A673 (cell line): ENCODE measurements at regions not wholly inside any gene's neighbourhood (a gene's known extent, or its start where the extent isn't known, plus 50 kb on each side); places are given as distances from the start of the nearest gene placed in this dataset.
"Not testable (repeated sequence)": the region's sequence is repeated elsewhere in the genome, so short reads cannot be mapped to it uniquely, and the experiment has no call there.

Source experiments
- BruUV-seq: library from RNA; stranded (reverse); fragments of 400-500 nt; replicated peaks from 2 replicates; lab custom pipeline; 2021; lab: Mats Ljungman, UMichigan
- CTCF ChIA-PET: fragments of 300-600 bp; sonication (Branson Sonifier 250); formaldehyde crosslinking; loops from one replicate; lab custom pipeline; 2022; ENCODE audit warnings: antibody characterized with exemption; lab: Charles Lee
- POLR2A ChIA-PET: fragments of 300-600 bp; sonication (Branson Sonifier 250); formaldehyde crosslinking; loops from one replicate; lab custom pipeline; 2022; ENCODE audit warnings: antibody characterized with exemption; ENCODE audit not compliant: low non-redundant PET; lab: Charles Lee
- DNase-seq: peaks from one replicate; pipeline ENCODE4 v3.0.0-alpha.2; 2015; ENCODE audit warnings: low spot score
- H3K27ac ChIP-seq: fragments of 200-600 bp; sonication (generic); 2 replicates; pipeline ENCODE4 v1.5.1; 2016; ENCODE audit warnings: mixed run types, low read depth, mild to moderate bottlenecking, mixed read lengths, antibody characterized with exemption, low read length; ENCODE audit not compliant: poor library complexity, severe bottlenecking
- H3K27me3 ChIP-seq: fragments of 200-600 bp; sonication (generic); replicated peaks from 2 replicates; pipeline ENCODE4 v1.6.1; 2017; ENCODE audit warnings: mixed run types, low read depth, mild to moderate bottlenecking, mixed read lengths, antibody characterized with exemption, low read length; ENCODE audit not compliant: insufficient read depth, poor library complexity
- H3K36me3 ChIP-seq: fragments of 200-600 bp; sonication (generic); 2 replicates; pipeline ENCODE4 v1.6.1; 2016; ENCODE audit warnings: mixed run types, mild to moderate bottlenecking, mixed read lengths, antibody characterized with exemption, low read length; ENCODE audit not compliant: insufficient read depth, poor library complexity, severe bottlenecking
- H3K4me1 ChIP-seq: fragments of 200-600 bp; sonication (generic); 2 replicates; pipeline ENCODE4 v1.6.1; 2017; ENCODE audit warnings: mixed run types, mild to moderate bottlenecking, mixed read lengths, antibody characterized with exemption, low read length; ENCODE audit not compliant: insufficient read depth, poor library complexity, severe bottlenecking
- H3K4me3 ChIP-seq: fragments of 200-600 bp; sonication (generic); 2 replicates; pipeline ENCODE4 v1.5.1; 2016; ENCODE audit warnings: low read depth, mixed run types, mild to moderate bottlenecking, mixed read lengths, low read length; ENCODE audit not compliant: poor library complexity, severe bottlenecking
- H3K9me3 ChIP-seq: fragments of 200-600 bp; sonication (generic); 2 replicates; pipeline ENCODE4 v1.6.1; 2016; ENCODE audit warnings: mixed run types, low read depth, mild to moderate bottlenecking, mixed read lengths, antibody characterized with exemption, low read length; ENCODE audit not compliant: poor library complexity, severe bottlenecking
- CTCF ChIP-seq: fragments of 300-800, 200-600 bp; sonication (generic); conservative IDR thresholded peaks from 2 replicates; pipeline ENCODE4 v1.5.1; 2017; ENCODE audit warnings: low read depth, mild to moderate bottlenecking, antibody characterized with exemption, low read length, moderate library complexity, mixed read lengths
- EZH2 ChIP-seq: fragments of 200-600 bp; sonication (generic); IDR thresholded peaks from 2 replicates; pipeline ENCODE4 v1.6.1; 2017; ENCODE audit warnings: borderline replicate concordance, low read depth, mild to moderate bottlenecking, mixed read lengths, antibody characterized with exemption, low read length; ENCODE audit not compliant: poor library complexity, severe bottlenecking
- intact Hi-C: fragments of 100-400 bp; cut with micrococcal nuclease; formaldehyde crosslinking; loops from one replicate; pipeline ENCODE4 v1.10.0; 2022; ENCODE audit not compliant: unreplicated experiment

- TF ChIP-seq EZH2 (no peak), CTCF (no peak)
- POLR2A ChIA-PET, result no interaction called here
- CTCF ChIA-PET, result no interaction called here
- intact Hi-C loops, result no loop called here
- no peak overlapping the region for H3K4me3 ChIP-seq
- H3K27me3 ChIP-seq, result peaks cover 4% of the 10 kb centered on the region
- no peaks in the 10 kb centered on the region for H3K36me3 ChIP-seq
- no peaks in the 10 kb centered on the region for H3K4me1 ChIP-seq
- H3K27ac ChIP-seq, result no peak overlapping the region
- no peak for DNase-seq
- peaks cover 3% of the 10 kb centered on the region for H3K9me3 ChIP-seq
- no TSS peak for BruUV-seq
Measured at GRCh38 chr10:121677880-121678279, 79.6 kb upstream of the FGFR2 start.

GRCh38 chr10:121675344-121675743 is 77.1 kb upstream of the FGFR2 start:
- Histone ChIP-seq H3K27me3 (no peaks in the 10 kb centered on the region), H3K4me3 (no peak overlapping the region), H3K9me3 (peaks cover 3% of the 10 kb centered on the region), H3K36me3 (no peaks in the 10 kb centered on the region), H3K4me1 (no peaks in the 10 kb centered on the region), H3K27ac (no peak overlapping the region)
- TF ChIP-seq EZH2, result no peak
- no peak for DNase-seq
- ChIA-PET POLR2A (no interaction called here), CTCF (no interaction called here)
- intact Hi-C loops, result no loop called here
- no TSS peak for BruUV-seq

- H3K9me3 ChIP-seq, result peaks cover 3% of the 10 kb centered on the region
- TF ChIP-seq EZH2 (no peak), CTCF (no peak)
- ChIA-PET CTCF (no interaction called here), POLR2A (no interaction called here)
- BruUV-seq, result no TSS peak
- no peak for DNase-seq
- intact Hi-C loops, result no loop called here
- no peak overlapping the region for H3K4me3 ChIP-seq
- H3K36me3 ChIP-seq, result no peaks in the 10 kb centered on the region
- no peaks in the 10 kb centered on the region for H3K27me3 ChIP-seq
- H3K4me1 ChIP-seq, result no peaks in the 10 kb centered on the region
- H3K27ac ChIP-seq, result no peak overlapping the region
Measured at GRCh38 chr10:121674885-121675284, 76.6 kb upstream of the FGFR2 start.

- Histone ChIP-seq H3K36me3 (no peaks in the 10 kb centered on the region), H3K4me3 (no peak overlapping the region), H3K27ac (no peak overlapping the region), H3K27me3 (no peaks in the 10 kb centered on the region), H3K4me1 (peaks cover 10% of the 10 kb centered on the region), H3K9me3 (peaks cover 3% of the 10 kb centered on the region)
- no peak for DNase-seq
- TF ChIP-seq CTCF, result no peak
- TF ChIP-seq EZH2, result no peak
- intact Hi-C loops, result no loop called here
- BruUV-seq, result no TSS peak
- CTCF ChIA-PET, result no interaction called here
- POLR2A ChIA-PET, result no interaction called here
Measured at GRCh38 chr10:121672733-121673132, 74.5 kb upstream of the FGFR2 start.

- POLR2A ChIA-PET, H3K27me3 ChIP-seq, BruUV-seq, intact Hi-C loops, DNase-seq, H3K9me3 ChIP-seq, H3K4me3 ChIP-seq, CTCF ChIA-PET, H3K27ac ChIP-seq, H3K36me3 ChIP-seq: not testable (repeated sequence)
- peaks cover 10% of the 10 kb centered on the region for H3K4me1 ChIP-seq
Measured at GRCh38 chr10:121669840-121670239, 71.6 kb upstream of the FGFR2 start.
